Right atrium auricular region (tissue), 2 donors: ENCODE measurements at regions not wholly inside any gene's neighbourhood (a gene's known extent, or its start where the extent isn't known, plus 50 kb on each side); places are given as distances from the start of the nearest gene placed in this dataset.
A peak's percentile ranks its signal among the peaks of the same experiment; 100 is the strongest.

Source experiments
- DNase-seq: peaks from one replicate; pipeline ENCODE4 v3.0.0-alpha.2; 2019; ENCODE audit warnings: low spot score
- H3K27ac ChIP-seq, 2 donors: fragments of 200-600 bp; sonication (generic); 1 replicate in 1 of 2; 2 replicates in 1 of 2; pipeline ENCODE4 v1.5.1; 2016 to 2019
- H3K27me3 ChIP-seq, 2 donors: fragments of 200-600 bp; sonication (generic); one replicate each; pipeline versions ENCODE4 v1.5.1 to v1.6.0; 2017 to 2019
- H3K36me3 ChIP-seq: fragments of 200-600 bp; sonication (generic); one replicate; pipeline ENCODE4 v1.5.1; 2016
- H3K4me1 ChIP-seq, 2 donors: fragments of 200-600 bp; sonication (generic); one replicate each; pipeline versions ENCODE4 v1.5.1 to v1.6.0; 2017 to 2019
- H3K4me3 ChIP-seq, 2 donors: fragments of 200-600 bp; sonication (generic); 1 replicate in 1 of 2; 2 replicates in 1 of 2; pipeline ENCODE4 v1.5.1; 2017 to 2019; ENCODE audit warnings: mild to moderate bottlenecking in 1 of 2, moderate library complexity in 1 of 2
- H3K9me3 ChIP-seq, 2 donors: fragments of 200-600 bp; sonication (generic); one replicate each; pipeline ENCODE4 v1.5.1; 2019
- TF ChIP-seq, protein P1 (sequence below), 2 donors: fragments of 200-600 bp; sonication (generic); IDR thresholded peaks; one replicate each; pipeline ENCODE4 v1.5.1; 2019; ENCODE audit warnings: antibody characterized with exemption in 2 of 2

DNA sequence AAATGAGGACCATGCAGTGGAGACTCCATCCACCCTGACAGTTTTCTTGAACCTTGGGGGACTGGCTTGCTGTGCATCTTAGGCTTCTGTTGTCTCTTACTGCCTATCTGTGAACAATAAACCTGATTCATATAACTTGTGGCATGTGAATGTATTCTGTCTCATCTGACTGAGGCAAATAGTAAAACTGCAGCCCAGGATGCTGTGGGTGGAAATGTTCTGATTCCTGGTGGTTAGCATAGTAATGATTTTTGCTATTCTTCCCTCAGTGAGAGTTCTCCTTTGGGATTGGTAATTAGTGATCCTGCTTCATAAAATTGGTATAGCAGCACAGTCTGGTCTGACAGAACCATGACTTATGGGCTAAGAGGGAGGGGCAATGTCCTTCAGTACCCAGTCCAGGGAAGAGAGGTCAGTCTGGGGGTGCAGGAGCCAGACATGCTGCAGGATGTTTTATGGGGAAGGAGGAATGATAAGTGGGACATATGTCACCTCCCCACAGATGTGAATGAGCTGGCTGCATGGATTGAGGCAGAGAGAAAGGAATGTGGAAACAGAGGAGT lies 147.1 kb downstream of the OR2B2 start:
- TF ChIP-seq, protein P1, sequence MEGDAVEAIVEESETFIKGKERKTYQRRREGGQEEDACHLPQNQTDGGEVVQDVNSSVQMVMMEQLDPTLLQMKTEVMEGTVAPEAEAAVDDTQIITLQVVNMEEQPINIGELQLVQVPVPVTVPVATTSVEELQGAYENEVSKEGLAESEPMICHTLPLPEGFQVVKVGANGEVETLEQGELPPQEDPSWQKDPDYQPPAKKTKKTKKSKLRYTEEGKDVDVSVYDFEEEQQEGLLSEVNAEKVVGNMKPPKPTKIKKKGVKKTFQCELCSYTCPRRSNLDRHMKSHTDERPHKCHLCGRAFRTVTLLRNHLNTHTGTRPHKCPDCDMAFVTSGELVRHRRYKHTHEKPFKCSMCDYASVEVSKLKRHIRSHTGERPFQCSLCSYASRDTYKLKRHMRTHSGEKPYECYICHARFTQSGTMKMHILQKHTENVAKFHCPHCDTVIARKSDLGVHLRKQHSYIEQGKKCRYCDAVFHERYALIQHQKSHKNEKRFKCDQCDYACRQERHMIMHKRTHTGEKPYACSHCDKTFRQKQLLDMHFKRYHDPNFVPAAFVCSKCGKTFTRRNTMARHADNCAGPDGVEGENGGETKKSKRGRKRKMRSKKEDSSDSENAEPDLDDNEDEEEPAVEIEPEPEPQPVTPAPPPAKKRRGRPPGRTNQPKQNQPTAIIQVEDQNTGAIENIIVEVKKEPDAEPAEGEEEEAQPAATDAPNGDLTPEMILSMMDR (IDR thresholded peaks at IDR 0.05): no peak
- DNase-seq: no peak
- no peaks in the 10 kb centered on the region for H3K36me3 ChIP-seq
- H3K27me3 ChIP-seq: no peaks in the 10 kb centered on the region
- no peaks in the 10 kb centered on the region for H3K9me3 ChIP-seq
- H3K27ac ChIP-seq: no peak overlapping the region
- H3K4me3 ChIP-seq: no peak overlapping the region
- H3K4me1 ChIP-seq: no peaks in the 10 kb centered on the region

DNA sequence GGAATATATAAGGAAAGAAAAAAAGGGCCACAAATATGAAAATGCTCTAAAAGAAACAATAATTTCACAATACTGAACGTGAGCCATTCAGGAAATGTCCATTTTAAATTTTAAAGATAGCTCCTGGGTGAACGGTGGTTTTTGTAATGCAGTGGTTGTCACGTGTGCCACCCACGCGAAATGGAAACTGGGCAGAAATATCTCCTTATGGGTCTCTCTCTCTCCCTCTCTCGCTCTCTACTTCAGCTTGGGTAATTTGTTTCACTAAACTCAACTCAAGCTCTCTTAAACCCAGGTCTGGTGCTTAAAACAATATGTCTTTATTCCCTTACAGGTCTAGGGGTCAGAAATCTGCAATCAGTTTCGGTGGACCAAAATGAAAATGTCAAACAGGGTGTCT lies 150.8 kb downstream of the OR2B2 start:
- DNase-seq: no peak
- no peak overlapping the region for H3K27ac ChIP-seq
- TF ChIP-seq, protein P1 (IDR thresholded peaks at IDR 0.05): no peak
- no peaks in the 10 kb centered on the region for H3K9me3 ChIP-seq
- H3K4me1 ChIP-seq: peaks cover 0 to 4% of the 10 kb centered on the region in 2 donors
- H3K4me3 ChIP-seq: no peak overlapping the region
- peaks cover 0 to 10% of the 10 kb centered on the region in 2 donors for H3K27me3 ChIP-seq
- H3K36me3 ChIP-seq: no peaks in the 10 kb centered on the region

DNA sequence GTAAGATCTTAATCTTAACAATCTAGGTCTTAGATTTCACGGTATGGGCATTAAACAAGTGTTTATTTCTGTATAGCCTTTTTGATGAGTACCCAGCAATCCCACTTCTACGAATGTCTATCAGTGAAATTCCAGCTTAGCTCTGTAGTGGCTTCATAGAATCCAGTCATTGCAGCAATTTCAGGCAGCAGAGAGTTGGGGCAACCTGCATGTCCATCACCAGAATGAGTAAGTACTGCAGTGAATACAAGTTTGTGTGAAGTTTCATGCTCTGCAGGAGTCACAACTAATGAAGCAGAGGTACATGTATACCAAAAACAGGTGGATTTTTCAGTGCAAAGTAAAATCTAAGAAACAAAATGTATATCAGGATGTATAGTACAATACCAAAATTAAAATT lies 151.7 kb downstream of the OR2B2 start:
- Histone ChIP-seq H3K27ac (no peak overlapping the region), H3K4me3 (no peak overlapping the region), H3K27me3 (peaks cover 0 to 10% of the 10 kb centered on the region in 2 donors), H3K9me3 (no peaks in the 10 kb centered on the region), H3K36me3 (no peaks in the 10 kb centered on the region), H3K4me1 (peaks cover 0 to 4% of the 10 kb centered on the region in 2 donors)
- no peak for DNase-seq
- TF ChIP-seq, protein P1 (IDR thresholded peaks at IDR 0.05): no peak

DNA sequence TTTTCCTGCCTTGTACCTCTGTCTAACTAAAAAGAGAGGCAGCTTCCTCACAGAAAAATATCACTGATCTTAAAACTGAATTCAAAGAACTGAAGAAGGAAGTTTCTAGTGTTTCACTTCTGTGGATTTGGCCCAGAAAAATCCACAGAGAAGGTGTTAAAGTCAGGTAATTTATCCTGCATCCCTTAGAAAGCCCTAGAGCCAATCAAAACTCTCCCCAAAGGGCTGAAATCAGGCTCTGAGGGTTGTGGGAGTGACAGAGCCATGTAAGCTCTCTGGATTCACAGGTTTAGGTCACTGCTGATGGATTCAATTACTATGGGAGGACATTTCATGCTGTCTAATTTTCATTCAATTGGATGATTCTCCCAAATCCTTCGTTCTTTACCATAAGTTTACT lies 152.3 kb downstream of the OR2B2 start:
- peaks cover 0 to 10% of the 10 kb centered on the region in 2 donors for H3K27me3 ChIP-seq
- DNase-seq: no peak
- TF ChIP-seq, protein P1 (IDR thresholded peaks at IDR 0.05): no peak
- H3K9me3 ChIP-seq: no peaks in the 10 kb centered on the region
- no peak overlapping the region for H3K27ac ChIP-seq
- H3K4me1 ChIP-seq: peaks cover 0 to 4% of the 10 kb centered on the region in 2 donors
- H3K36me3 ChIP-seq: no peaks in the 10 kb centered on the region
- H3K4me3 ChIP-seq: no peak overlapping the region

DNA sequence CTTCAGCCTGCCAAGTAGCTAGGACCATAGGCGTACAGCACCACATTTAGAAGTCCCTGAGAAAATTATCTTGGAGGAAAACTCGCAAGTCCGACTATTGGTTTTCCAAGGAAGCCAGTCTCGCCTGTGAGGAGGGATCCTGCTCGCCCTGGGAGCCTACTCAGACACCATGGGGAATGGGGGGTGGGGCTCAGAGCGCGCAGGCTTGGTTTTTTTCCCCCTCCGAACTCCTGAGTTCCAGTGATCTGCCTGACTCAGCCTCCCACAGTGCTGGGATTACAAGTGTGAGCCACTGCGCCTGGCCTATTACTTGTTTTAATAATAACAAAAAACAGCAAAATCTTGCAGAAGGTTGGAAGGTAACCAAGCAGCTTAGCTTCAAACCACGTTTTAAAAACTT lies 153.7 kb downstream of the OR2B2 start:
- H3K9me3 ChIP-seq: no peaks in the 10 kb centered on the region
- H3K27ac ChIP-seq: no peak overlapping the region
- H3K36me3 ChIP-seq: no peaks in the 10 kb centered on the region
- no peak overlapping the region for H3K4me3 ChIP-seq
- no peak for DNase-seq
- H3K4me1 ChIP-seq: peaks cover 0 to 9% of the 10 kb centered on the region in 2 donors
- peaks cover 0 to 10% of the 10 kb centered on the region in 2 donors for H3K27me3 ChIP-seq
- TF ChIP-seq, protein P1 (IDR thresholded peaks at IDR 0.05): no peak

DNA sequence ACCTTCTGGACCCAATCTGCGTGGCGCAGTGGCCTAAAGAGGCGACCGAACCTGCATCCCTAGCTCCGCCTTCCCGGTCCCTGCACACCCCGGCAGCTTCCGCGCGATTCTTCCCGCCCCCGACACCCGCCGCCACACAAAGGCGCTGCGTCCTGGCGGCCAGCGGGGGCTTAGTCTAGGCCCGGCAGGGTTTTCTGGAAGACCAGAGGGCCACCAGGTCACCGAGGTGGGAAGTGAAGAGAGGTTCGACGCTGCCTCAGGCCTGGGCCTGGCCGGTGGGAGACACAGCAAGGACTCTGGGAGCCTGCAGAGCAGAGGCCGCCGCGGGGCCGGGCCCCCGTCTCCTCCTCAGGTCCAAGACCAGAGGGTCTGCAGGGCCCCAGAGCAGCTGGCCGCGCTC lies 154.9 kb downstream of the OR2B2 start:
- Histone ChIP-seq H3K4me3 (peak overlapping the region in 1 of 2 donors; percentile 34), H3K27me3 (peaks cover 0 to 10% of the 10 kb centered on the region in 2 donors), H3K36me3 (no peaks in the 10 kb centered on the region), H3K4me1 (peaks cover 0 to 9% of the 10 kb centered on the region in 2 donors), H3K9me3 (no peaks in the 10 kb centered on the region), H3K27ac (no peak overlapping the region)
- TF ChIP-seq, protein P1 (IDR thresholded peaks at IDR 0.05): no peak
- DNase-seq: no peak
